GM21528 (cell line): ENCODE measurements at regions not wholly inside any gene's neighbourhood (a gene's known extent, or its start where the extent isn't known, plus 50 kb on each side); places are given as distances from the start of the nearest gene placed in this dataset.

Experiments used
- ATAC-seq: cut with Tn5 transposase; IDR thresholded peaks from one replicate; pipeline ENCODE4 v1.9.1; 2021; ENCODE audit warnings: mild to moderate bottlenecking, moderate library complexity; ENCODE audit not compliant: unreplicated experiment, low FRiP score

DNA sequence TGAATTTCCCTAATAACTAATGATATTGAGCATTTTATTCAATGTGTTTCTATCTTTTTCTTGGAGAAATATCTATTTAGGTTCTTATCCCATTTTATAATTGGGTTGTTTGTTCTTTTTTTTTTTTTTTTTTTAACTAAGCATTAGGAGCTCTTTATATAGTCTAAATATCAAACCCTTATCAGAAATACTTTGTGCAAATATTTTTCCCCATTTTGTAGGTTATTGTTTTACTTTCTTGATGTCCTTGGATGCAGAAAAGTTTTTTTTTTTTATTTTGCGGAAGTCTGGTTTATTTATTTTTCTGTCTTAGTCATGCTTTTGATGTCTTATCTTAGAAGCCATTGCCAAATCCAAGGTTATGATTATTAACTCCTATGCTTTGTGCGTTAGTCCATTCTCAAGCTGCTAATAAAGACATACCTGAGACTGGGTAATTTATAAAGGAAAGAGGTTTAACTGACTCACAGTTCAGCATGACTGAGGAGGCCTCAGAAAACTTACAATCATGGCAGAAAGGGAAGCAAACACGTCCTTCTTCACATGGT is 434.3 kb upstream of the TBX3 start:
- no peak for ATAC-seq

GRCh38 chr12:115114140-115114539 is 430.2 kb upstream of the TBX3 start:
- no peak for ATAC-seq

- ATAC-seq: no peak
Observed at GRCh38 chr12:115109863-115110262, 425.9 kb upstream of the TBX3 start.

DNA sequence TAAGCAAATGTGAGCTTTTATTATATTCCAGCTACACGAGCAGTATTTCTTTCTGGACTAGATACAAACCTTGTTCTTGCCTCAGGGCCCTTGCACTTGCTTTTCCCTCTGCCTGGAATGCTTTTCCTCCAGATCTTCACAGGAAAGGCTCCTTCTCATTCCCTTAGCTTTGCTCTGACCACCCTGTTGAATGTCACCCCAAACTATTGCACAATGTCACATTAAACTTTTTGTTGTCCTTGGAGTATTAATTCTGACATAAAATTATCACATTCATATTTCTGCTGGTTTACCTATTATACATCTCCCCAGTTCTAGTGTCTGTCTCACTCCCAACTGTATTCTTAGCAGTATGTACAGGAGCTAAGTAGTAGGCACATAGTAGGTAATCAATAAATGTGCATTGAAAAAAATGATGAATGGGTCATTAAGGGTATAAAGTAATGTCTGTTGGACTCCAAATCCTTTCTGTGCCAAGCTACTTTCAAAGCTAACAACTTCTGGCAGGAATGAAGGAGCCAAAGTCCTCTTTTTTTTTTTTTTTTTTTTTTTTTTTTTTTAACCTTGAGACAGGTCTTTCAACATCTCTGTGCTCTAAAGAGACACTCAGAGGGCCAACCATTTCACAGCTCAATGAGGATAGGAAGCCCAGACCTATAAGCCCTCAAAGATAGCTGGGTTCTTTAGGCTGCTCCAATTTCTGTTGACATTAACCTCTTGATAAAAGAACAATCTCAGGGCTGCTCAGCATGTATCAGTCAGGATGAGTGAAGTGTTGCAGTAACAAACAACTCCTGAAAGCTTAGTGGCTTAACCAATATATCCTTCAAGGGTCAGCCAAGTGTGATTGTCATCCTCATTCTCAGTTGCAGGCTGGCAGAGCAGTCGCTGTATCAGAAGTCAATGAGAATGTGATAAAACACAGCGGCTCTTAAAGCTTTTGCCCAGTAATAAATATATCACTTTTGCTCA is 424.4 kb upstream of the TBX3 start:
- ATAC-seq: no peak

GRCh38 chr12:115103884-115104883 is 420.2 kb upstream of the TBX3 start:
- ATAC-seq: no peak

DNA sequence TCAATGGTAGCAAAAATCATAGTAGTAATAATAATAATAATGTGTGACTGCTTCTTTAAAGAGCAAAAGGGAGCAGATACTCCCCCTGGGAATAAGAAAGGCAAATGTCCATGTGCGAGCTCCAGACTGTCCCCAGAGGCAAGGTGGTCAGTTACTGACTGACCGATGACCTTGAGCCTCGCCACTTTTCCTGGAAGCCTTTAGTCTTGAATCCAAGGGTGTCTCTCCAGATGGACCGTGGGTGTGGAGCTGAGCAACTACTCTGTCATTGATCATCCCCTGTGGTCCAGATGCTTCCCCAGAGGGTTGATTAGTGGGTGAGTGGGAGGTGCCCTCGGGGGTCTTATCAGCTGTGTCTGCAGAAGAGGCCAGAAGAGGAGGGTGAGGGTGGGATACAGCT is 418.5 kb upstream of the TBX3 start:
- no peak for ATAC-seq

GRCh38 chr12:115101520-115101919 is 417.5 kb upstream of the TBX3 start:
- ATAC-seq: no peak

DNA sequence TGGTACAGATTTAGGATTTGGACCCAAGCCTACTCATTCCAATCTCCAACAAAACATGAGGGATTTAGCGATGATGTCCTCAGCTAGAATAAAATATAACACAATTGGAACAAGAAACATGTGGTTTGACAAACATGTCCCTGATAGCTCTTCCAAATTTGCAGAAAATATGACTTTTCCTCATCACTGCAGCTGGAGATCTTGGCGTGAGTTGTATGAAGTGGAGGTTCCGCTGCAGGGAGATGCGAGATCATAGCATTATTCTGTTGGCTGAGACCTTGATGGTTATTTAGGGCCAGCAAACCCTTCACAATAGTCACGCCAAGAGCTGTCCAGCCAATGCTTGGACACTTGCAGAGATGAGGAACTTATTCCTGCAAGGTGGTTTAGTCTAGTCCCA is 413.4 kb upstream of the TBX3 start:
- no peak for ATAC-seq

- no peak for ATAC-seq
Observed at GRCh38 chr12:115096588-115097397, 412.8 kb upstream of the TBX3 start.

GRCh38 chr12:115095073-115095748 is 411.2 kb upstream of the TBX3 start:
- ATAC-seq: no peak

DNA sequence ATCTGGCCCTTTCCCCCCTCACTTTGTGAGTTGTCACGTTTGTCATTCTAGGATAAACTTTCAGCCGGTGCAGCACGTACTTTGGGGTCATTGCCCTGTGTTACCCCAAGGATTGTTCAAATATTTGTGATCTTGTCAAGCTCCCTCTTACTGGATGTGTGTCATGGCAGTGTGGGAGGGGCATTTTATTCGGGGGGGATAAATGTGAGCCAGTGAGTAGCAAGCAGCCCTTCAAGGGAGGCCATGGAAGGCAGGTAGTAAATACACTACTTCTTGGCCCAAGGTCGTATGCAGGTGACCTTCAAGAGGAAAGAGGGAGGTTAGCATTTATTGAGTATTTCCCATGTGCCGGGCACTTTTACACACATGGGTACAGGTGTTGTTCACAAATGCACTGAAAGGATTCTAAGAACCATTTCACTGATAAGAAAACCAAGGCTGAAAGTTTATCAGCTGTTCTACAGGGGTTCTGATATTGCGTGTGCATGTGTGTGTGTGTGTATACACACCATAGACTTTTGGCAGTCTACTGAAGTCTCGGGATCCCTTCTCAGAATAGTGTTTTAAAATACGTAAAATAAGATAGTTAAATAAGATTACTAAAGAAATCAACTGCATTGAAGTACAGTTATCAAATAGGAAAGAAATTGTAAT is 410.3 kb upstream of the TBX3 start:
- ATAC-seq: no peak

- ATAC-seq: no peak
Observed at GRCh38 chr12:115093261-115093660, 409.3 kb upstream of the TBX3 start.

DNA sequence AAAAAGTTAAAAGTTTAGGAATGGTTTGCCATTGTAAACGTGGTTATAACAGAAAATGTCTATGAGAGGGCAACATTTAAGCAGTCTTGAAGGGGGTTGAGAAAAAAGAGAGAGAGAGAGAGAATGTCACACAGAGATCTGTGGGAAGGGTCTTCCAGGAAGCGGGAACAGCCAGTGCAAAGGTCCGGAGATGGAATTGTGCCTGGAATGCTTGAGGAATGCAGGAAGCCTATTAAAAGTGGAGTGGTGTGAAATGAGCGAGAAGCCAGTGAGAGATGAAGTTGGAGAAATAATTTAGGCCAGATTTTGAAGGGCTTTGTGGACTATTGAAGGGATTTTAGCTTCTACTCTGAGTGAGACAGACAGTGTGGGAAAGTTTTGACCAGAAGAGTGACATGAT is 406.8 kb upstream of the TBX3 start:
- ATAC-seq: no peak

DNA sequence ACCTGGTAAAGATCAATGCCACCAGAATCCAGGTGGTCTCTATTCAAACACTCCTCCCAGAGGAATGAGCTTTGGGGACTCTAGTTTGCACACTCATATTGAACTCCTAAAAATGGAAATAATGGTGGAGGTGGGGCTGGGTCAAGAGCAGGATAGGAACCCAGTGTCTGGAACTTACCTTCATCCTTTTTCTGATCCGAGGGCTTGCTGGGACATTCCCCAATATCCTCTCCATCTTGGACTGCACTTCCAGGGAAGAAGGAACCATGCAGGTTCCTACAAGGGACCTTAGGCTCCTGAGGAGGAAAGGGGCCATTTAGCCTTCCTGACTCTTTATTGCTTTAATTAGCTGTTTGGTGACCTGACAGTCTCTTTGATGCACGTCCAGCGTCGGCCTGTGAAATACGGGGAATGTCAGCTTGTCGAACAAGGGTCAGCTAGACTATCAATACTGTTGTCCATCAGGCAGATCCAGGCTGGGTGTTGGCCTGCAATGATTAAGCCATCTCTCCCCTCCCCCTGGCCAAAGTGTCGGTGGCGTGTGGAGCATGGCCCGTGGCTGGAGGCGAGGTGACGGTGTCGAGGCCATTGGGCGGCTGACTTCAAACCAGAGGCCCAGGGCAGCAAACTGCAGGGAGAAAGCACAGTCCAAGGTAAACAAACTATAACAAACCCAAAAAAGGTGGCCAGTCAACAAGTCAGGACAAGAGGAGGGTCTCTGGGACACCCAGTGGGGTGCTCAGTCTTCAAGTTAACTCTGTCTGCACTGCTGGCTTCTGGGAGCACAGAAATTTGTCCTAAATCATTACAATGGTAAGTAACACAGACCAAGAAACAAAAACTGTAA is 405.2 kb upstream of the TBX3 start:
- no peak for ATAC-seq

DNA sequence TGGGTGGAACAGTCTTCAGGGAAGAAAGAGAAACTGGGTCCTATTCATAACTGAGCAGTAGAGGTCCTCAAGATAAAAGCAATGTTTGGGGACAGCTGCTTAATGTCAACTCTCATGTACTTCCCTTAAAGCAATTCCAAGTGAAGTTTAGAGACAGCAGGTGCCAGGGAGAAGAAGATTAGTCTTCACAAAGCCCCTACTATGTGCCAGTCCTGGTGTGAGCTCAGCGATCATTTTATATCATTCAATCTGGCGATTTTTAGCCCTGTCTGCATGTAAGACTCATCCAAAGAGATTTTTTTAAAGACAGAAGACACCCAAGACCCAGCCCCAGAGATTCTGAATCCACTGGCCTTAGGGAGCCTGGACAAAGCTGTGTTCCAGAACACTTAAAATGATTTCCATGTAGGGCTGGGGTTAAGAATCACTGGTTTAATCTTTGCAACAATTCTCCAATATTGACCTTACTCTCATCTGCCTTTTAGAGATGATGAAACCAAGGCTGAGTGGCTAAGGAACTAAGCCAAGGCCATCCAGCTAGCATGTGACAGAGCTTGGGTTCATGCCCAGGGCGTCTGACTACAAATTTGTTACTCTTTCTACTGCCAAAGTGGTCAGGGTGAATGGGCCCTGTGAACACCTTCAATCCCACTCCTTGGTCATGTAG is 404.5 kb upstream of the TBX3 start:
- no peak for ATAC-seq

DNA sequence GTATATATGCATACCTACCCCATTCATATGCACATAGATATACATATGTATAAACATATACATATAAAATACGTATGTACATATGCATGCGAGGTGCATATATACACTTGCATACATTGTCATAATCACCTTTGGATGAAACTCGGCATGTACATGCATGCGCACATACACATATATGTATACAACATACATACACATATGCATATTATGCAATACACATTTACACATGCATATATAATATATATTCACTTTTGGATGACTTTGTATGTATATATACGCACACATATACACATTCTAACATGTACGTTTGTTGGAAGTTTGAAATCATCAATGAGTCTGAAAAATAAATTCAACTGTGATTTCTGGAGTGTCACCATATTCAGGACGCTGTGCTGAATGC is 401.6 kb upstream of the TBX3 start:
- no peak for ATAC-seq

GRCh38 chr12:115079760-115080159 is 395.8 kb upstream of the TBX3 start:
- ATAC-seq: no peak

- no peak for ATAC-seq
Observed at GRCh38 chr12:115078990-115079389, 395.0 kb upstream of the TBX3 start.
